Calu3 (cell line): ENCODE measurements at regions not wholly inside any gene's neighbourhood (a gene's known extent, or its start where the extent isn't known, plus 50 kb on each side); places are given as distances from the start of the nearest gene placed in this dataset.
"Not testable (repeated sequence)": the region's sequence is repeated elsewhere in the genome, so short reads cannot be mapped to it uniquely, and the experiment has no call there.

Source experiments
- BruUV-seq: library from RNA; stranded (reverse); fragments of 400-500 nt; replicated peaks from 2 replicates; lab custom pipeline; 2021; lab: Mats Ljungman, UMichigan
- CTCF ChIA-PET: fragments of 300-600 bp; sonication (Branson Sonifier 250); formaldehyde crosslinking; loops from one replicate; lab custom pipeline; 2022; ENCODE audit warnings: antibody characterized with exemption; lab: Charles Lee
- DNase-seq: peaks from one replicate; pipeline ENCODE4 v3.0.0; 2022
- H3K27ac Mint-ChIP-seq: one replicate; pipeline ENCODE4 v1.8.0; 2022; ENCODE audit warnings: mixed read lengths; ENCODE audit not compliant: unreplicated experiment
- H3K27me3 Mint-ChIP-seq: one replicate; pipeline ENCODE4 v1.8.0; 2022; ENCODE audit warnings: mixed read lengths; ENCODE audit not compliant: unreplicated experiment
- H3K36me3 Mint-ChIP-seq: one replicate; pipeline ENCODE4 v1.8.0; 2022; ENCODE audit warnings: mild to moderate bottlenecking, moderate library complexity, mixed read lengths; ENCODE audit not compliant: insufficient read depth, unreplicated experiment
- H3K4me1 Mint-ChIP-seq: one replicate; pipeline ENCODE4 v1.8.0; 2022; ENCODE audit warnings: mild to moderate bottlenecking, low read depth, mixed read lengths; ENCODE audit not compliant: unreplicated experiment
- H3K4me3 Mint-ChIP-seq: one replicate; pipeline ENCODE4 v1.8.0; 2022; ENCODE audit warnings: mild to moderate bottlenecking, low read depth, moderate library complexity, mixed read lengths; ENCODE audit not compliant: unreplicated experiment
- H3K9me3 Mint-ChIP-seq: one replicate; pipeline ENCODE4 v1.8.0; 2022; ENCODE audit warnings: low read depth, mixed read lengths; ENCODE audit not compliant: unreplicated experiment
- intact Hi-C: fragments of 100-400 bp; cut with micrococcal nuclease; formaldehyde crosslinking; loops from one replicate; pipeline ENCODE4 v1.10.0; 2022; ENCODE audit not compliant: unreplicated experiment
- TF ChIP-seq, protein P1 (sequence below): fragments of 200-600 bp; IDR thresholded peaks from one replicate; pipeline ENCODE4 v1.8.0; 2022; ENCODE audit warnings: antibody characterized with exemption; ENCODE audit not compliant: unreplicated experiment

GRCh38 chr1:232571523-232571922, 58.4 kb downstream of the SIPA1L2 start:
- intact Hi-C loops = no loop called here
- H3K4me3 Mint-ChIP-seq = no peak overlapping the region
- BruUV-seq = no TSS peak
- no peaks in the 10 kb centered on the region for H3K9me3 Mint-ChIP-seq
- no peaks in the 10 kb centered on the region for H3K36me3 Mint-ChIP-seq
- no peaks in the 10 kb centered on the region for H3K4me1 Mint-ChIP-seq
- DNase-seq = no peak
- H3K27ac Mint-ChIP-seq = no peak overlapping the region
- H3K27me3 Mint-ChIP-seq = no peaks in the 10 kb centered on the region
- TF ChIP-seq, protein P1, sequence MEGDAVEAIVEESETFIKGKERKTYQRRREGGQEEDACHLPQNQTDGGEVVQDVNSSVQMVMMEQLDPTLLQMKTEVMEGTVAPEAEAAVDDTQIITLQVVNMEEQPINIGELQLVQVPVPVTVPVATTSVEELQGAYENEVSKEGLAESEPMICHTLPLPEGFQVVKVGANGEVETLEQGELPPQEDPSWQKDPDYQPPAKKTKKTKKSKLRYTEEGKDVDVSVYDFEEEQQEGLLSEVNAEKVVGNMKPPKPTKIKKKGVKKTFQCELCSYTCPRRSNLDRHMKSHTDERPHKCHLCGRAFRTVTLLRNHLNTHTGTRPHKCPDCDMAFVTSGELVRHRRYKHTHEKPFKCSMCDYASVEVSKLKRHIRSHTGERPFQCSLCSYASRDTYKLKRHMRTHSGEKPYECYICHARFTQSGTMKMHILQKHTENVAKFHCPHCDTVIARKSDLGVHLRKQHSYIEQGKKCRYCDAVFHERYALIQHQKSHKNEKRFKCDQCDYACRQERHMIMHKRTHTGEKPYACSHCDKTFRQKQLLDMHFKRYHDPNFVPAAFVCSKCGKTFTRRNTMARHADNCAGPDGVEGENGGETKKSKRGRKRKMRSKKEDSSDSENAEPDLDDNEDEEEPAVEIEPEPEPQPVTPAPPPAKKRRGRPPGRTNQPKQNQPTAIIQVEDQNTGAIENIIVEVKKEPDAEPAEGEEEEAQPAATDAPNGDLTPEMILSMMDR = no peak
- CTCF ChIA-PET = no interaction called here

- no peak for DNase-seq
- TF ChIP-seq, protein P1 = no peak
- Mint-ChIP-seq H3K4me1 (no peaks in the 10 kb centered on the region), H3K4me3 (no peak overlapping the region), H3K9me3 (no peaks in the 10 kb centered on the region), H3K36me3 (no peaks in the 10 kb centered on the region), H3K27me3 (no peaks in the 10 kb centered on the region), H3K27ac (no peak overlapping the region)
- no TSS peak for BruUV-seq
- intact Hi-C loops = no loop called here
- CTCF ChIA-PET = no interaction called here
Measured at GRCh38 chr1:232570007-232570406, 59.9 kb downstream of the SIPA1L2 start.

- H3K4me1 Mint-ChIP-seq, H3K9me3 Mint-ChIP-seq, H3K36me3 Mint-ChIP-seq, H3K27ac Mint-ChIP-seq, H3K27me3 Mint-ChIP-seq, CTCF ChIA-PET, H3K4me3 Mint-ChIP-seq, BruUV-seq, intact Hi-C loops, DNase-seq: not testable (repeated sequence)
Measured at GRCh38 chr1:232569554-232569921, 60.4 kb downstream of the SIPA1L2 start.

DNA sequence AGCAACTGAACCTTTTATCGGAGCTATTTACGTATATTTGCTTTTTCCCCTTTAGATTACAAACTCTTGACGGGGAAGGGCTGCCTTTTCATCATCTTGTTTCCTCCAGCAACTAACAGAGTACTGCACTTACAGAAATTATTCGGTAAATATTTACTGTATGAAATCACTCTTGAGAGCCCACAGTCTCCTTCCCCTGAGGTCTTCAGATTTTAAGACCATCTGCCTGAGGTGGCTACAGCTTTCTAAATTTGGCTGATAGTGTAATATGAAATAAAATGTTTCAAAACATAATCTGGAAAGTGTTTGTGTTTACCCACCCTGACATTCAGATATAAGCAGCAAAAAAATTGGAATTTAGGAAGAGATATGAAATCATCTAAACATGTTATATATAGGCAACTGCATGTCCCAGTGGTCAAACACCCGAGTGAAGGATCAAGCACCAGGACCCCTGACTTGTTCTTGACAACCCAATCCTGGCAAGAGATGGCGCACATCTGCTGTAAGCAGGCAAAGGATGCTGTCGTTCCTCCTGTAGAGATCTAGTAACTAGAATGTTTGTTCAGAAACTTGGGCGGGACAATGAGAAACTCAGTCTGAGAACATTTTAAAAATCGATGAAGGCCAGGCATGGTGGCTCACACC, 60.9 kb downstream of the SIPA1L2 start:
- no peaks in the 10 kb centered on the region for H3K27me3 Mint-ChIP-seq
- no peaks in the 10 kb centered on the region for H3K9me3 Mint-ChIP-seq
- DNase-seq = no peak
- TF ChIP-seq, protein P1 = no peak
- intact Hi-C loops = no loop called here
- no peak overlapping the region for H3K4me3 Mint-ChIP-seq
- no peak overlapping the region for H3K27ac Mint-ChIP-seq
- CTCF ChIA-PET = no interaction called here
- H3K4me1 Mint-ChIP-seq = no peaks in the 10 kb centered on the region
- BruUV-seq = no TSS peak
- H3K36me3 Mint-ChIP-seq = no peaks in the 10 kb centered on the region

DNA sequence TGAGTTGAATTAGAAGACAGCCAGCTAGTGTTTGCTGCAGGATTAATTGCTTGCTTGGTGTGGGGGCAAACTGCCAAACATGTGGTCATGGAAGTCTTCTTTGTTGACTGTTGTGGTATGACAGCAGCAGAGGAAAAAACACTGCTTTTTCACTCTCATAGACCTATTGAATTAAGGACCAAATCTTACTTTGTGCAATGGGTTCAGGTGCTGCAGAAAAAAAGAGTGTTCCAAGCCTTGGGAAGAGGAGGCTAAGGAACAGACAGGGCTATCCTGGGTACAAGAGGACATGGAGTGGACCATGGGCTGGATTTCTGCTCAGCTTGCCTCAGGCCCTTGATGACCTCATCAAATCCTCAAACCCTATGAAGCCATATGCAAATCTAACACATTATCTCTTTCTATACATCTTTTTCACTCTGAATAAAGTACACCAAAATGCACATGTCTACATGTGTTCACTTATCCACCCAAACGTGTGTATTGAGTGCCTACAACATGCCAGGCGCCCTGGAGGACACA, 61.5 kb downstream of the SIPA1L2 start:
- no peaks in the 10 kb centered on the region for H3K36me3 Mint-ChIP-seq
- no peaks in the 10 kb centered on the region for H3K9me3 Mint-ChIP-seq
- no peaks in the 10 kb centered on the region for H3K27me3 Mint-ChIP-seq
- intact Hi-C loops = no loop called here
- CTCF ChIA-PET = no interaction called here
- BruUV-seq = no TSS peak
- no peak overlapping the region for H3K4me3 Mint-ChIP-seq
- no peak overlapping the region for H3K27ac Mint-ChIP-seq
- no peaks in the 10 kb centered on the region for H3K4me1 Mint-ChIP-seq
- no peak for DNase-seq
- TF ChIP-seq, protein P1 = no peak
